ENCODE measurements at regions not wholly inside any gene's neighbourhood (a gene's known extent, or its start where the extent isn't known, plus 50 kb on each side); places are given as distances from the start of the nearest gene placed in this dataset.
"Not testable (repeated sequence)": the region's sequence is repeated elsewhere in the genome, so short reads cannot be mapped to it uniquely, and the experiment has no call there.

- no peak for DNase-seq (ENCODE audit: low read depth in 2 of 3, low spot score in 1 of 3)
These were observed 342.0 kb downstream of the RFC3 start for GRCh38 chr13:34159946-34160345.

GRCh38 chr13:34161931-34162543, 344.1 kb downstream of the RFC3 start:
- DNase-seq (ENCODE audit: low read depth in 2 of 3, low spot score in 1 of 3), result no peak

GRCh38 chr13:34162544-34162933, 344.6 kb downstream of the RFC3 start:
- DNase-seq (ENCODE audit: low read depth in 2 of 3, low spot score in 1 of 3), result no peak

GRCh38 chr13:34164582-34164981, 346.6 kb downstream of the RFC3 start:
- DNase-seq (ENCODE audit: low read depth in 2 of 3, low spot score in 1 of 3), result no peak

GRCh38 chr13:34165158-34165557, 347.2 kb downstream of the RFC3 start:
- no peak for DNase-seq (ENCODE audit: low read depth in 2 of 3, low spot score in 1 of 3)

- DNase-seq (ENCODE audit: low read depth in 2 of 3, low spot score in 1 of 3), result no peak
These were observed 348.5 kb downstream of the RFC3 start for GRCh38 chr13:34166406-34166805.

- no peak for DNase-seq (ENCODE audit: low read depth in 2 of 3, low spot score in 1 of 3)
These were observed 349.4 kb downstream of the RFC3 start for GRCh38 chr13:34167347-34167746.

GRCh38 chr13:34172048-34172447, 354.1 kb downstream of the RFC3 start:
- DNase-seq (ENCODE audit: low read depth in 2 of 3, low spot score in 1 of 3), result no peak

- no peak for DNase-seq (ENCODE audit: low read depth in 2 of 3, low spot score in 1 of 3)
These were observed 356.8 kb downstream of the RFC3 start for GRCh38 chr13:34174671-34175145.

GRCh38 chr13:34175551-34175950, 357.6 kb downstream of the RFC3 start:
- no peak for DNase-seq (ENCODE audit: low read depth in 2 of 3, low spot score in 1 of 3)

- DNase-seq (ENCODE audit: low read depth in 2 of 3, low spot score in 1 of 3), result no peak
These were observed 358.7 kb downstream of the RFC3 start for GRCh38 chr13:34176633-34177032.

- DNase-seq (ENCODE audit: low read depth in 2 of 3, low spot score in 1 of 3), result no peak
These were observed 361.5 kb downstream of the RFC3 start for GRCh38 chr13:34179481-34179880.

GRCh38 chr13:34179927-34180326, 362.0 kb downstream of the RFC3 start:
- DNase-seq (ENCODE audit: low read depth in 2 of 3, low spot score in 1 of 3), result no peak

GRCh38 chr13:34181256-34181655, 363.3 kb downstream of the RFC3 start:
- not testable (repeated sequence) for DNase-seq (ENCODE audit: low read depth in 2 of 3, low spot score in 1 of 3)

GRCh38 chr13:34189946-34190345, 372.0 kb downstream of the RFC3 start:
- no peak for DNase-seq (ENCODE audit: low read depth in 2 of 3, low spot score in 1 of 3)

GRCh38 chr13:34201050-34201913, 383.3 kb downstream of the RFC3 start:
- no peak for DNase-seq (ENCODE audit: low read depth in 2 of 3, low spot score in 1 of 3)

GRCh38 chr13:34207334-34207733, 389.4 kb downstream of the RFC3 start:
- no peak for DNase-seq (ENCODE audit: low read depth in 2 of 3, low spot score in 1 of 3)

- DNase-seq (ENCODE audit: low read depth in 2 of 3, low spot score in 1 of 3), result no peak
These were observed 389.9 kb downstream of the RFC3 start for GRCh38 chr13:34207872-34208271.

- no peak for DNase-seq (ENCODE audit: low read depth in 2 of 3, low spot score in 1 of 3)
These were observed 390.4 kb downstream of the RFC3 start for GRCh38 chr13:34208336-34208735.

GRCh38 chr13:34210341-34210740, 392.4 kb downstream of the RFC3 start:
- no peak for DNase-seq (ENCODE audit: low read depth in 2 of 3, low spot score in 1 of 3)

GRCh38 chr13:34214686-34215085, 396.7 kb downstream of the RFC3 start:
- DNase-seq (ENCODE audit: low read depth in 2 of 3, low spot score in 1 of 3), result no peak

- no peak for DNase-seq (ENCODE audit: low read depth in 2 of 3, low spot score in 1 of 3)
These were observed 398.3 kb downstream of the RFC3 start for GRCh38 chr13:34216256-34216655.

Measured in stimulated activated CD4-positive, alpha-beta T cell treated with anti-CD3 and anti-CD28 coated beads, Interleukin-12 subunit alpha, Interleukin-12 subunit beta, amount 100 ng/mL, for 48 hours (primary cell).